MM.1S (cell line): ENCODE measurements at regions not wholly inside any gene's neighbourhood (a gene's known extent, or its start where the extent isn't known, plus 50 kb on each side); places are given as distances from the start of the nearest gene placed in this dataset.
A peak's percentile ranks its signal among the peaks of the same experiment; 100 is the strongest.

Experiments used
- DNase-seq: peaks from one replicate; pipeline ENCODE4 v3.0.0-alpha.2; 2015
- H2AFZ ChIP-seq: fragments of 300-600 bp; sonication (generic); 2 replicates; pipeline ENCODE4 v1.6.0; 2016; ENCODE audit warnings: antibody characterized with exemption, low read length
- H3F3A ChIP-seq: fragments of 300-600 bp; sonication (generic); 2 replicates; pipeline ENCODE4 v1.6.1; 2016; ENCODE audit warnings: mild to moderate bottlenecking, antibody characterized with exemption, low read length, moderate library complexity, mixed read lengths; ENCODE audit not compliant: insufficient read depth
- H3K27ac ChIP-seq: fragments of 300-600 bp; sonication (generic); 2 replicates; pipeline ENCODE4 v1.5.1; 2016; ENCODE audit warnings: mild to moderate bottlenecking, low read length
- H3K27me3 ChIP-seq: fragments of 300-600 bp; sonication (generic); replicated peaks from 2 replicates; pipeline ENCODE4 v1.6.0; 2016; ENCODE audit warnings: low read length; ENCODE audit not compliant: insufficient read depth
- H3K36me3 ChIP-seq: fragments of 300-600 bp; sonication (generic); replicated peaks from 2 replicates; pipeline ENCODE4 v1.6.1; 2016; ENCODE audit warnings: mild to moderate bottlenecking, low read length, mixed read lengths; ENCODE audit not compliant: insufficient read depth
- H3K4me1 ChIP-seq: fragments of 300-600 bp; sonication (generic); 2 replicates; pipeline ENCODE4 v1.6.1; 2016; ENCODE audit warnings: low read length, mixed read lengths
- H3K4me2 ChIP-seq: fragments of 300-600 bp; sonication (generic); 2 replicates; pipeline ENCODE4 v1.6.0; 2016; ENCODE audit warnings: low read depth, low read length
- H3K4me3 ChIP-seq: fragments of 300-600 bp; sonication (generic); 2 replicates; pipeline ENCODE4 v1.5.1; 2016; ENCODE audit warnings: low read length, mixed read lengths
- H3K79me2 ChIP-seq: fragments of 300-600 bp; sonication (generic); 2 replicates; pipeline ENCODE4 v1.6.1; 2016; ENCODE audit warnings: mixed run types, low read length, mixed read lengths
- H3K9ac ChIP-seq: fragments of 300-600 bp; sonication (generic); 2 replicates; pipeline ENCODE4 v1.6.1; 2016; ENCODE audit warnings: low read length, mixed read lengths
- H3K9me2 ChIP-seq: fragments of 300-600 bp; sonication (generic); replicated peaks from 2 replicates; pipeline ENCODE4 v1.6.1; 2016; ENCODE audit warnings: mild to moderate bottlenecking, low read length, mixed read lengths; ENCODE audit not compliant: insufficient read depth
- H3K9me3 ChIP-seq: fragments of 300-600 bp; sonication (generic); replicated peaks from 2 replicates; pipeline ENCODE4 v1.6.1; 2016; ENCODE audit warnings: mild to moderate bottlenecking, low read length, mixed read lengths; ENCODE audit not compliant: insufficient read depth
- H4K20me1 ChIP-seq: fragments of 300-600 bp; sonication (generic); 2 replicates; pipeline ENCODE4 v1.6.1; 2016; ENCODE audit warnings: mild to moderate bottlenecking, low read length, moderate library complexity, mixed read lengths; ENCODE audit not compliant: insufficient read depth
- EZH2 ChIP-seq: fragments of 300-600 bp; sonication (generic); optimal IDR thresholded peaks from 2 replicates; pipeline ENCODE3; 2017; ENCODE audit warnings: low read depth, mild to moderate bottlenecking, antibody characterized with exemption, low read length, mixed read lengths
- EZH2phosphoT487 ChIP-seq: fragments of 300-600 bp; sonication (generic); IDR thresholded peaks from 2 replicates; pipeline ENCODE4 v1.6.1; 2018; ENCODE audit warnings: antibody characterized with exemption, low read length
- TF ChIP-seq, protein P1 (sequence below): fragments of 300-600 bp; sonication (generic); IDR thresholded peaks from 2 replicates; pipeline ENCODE4 v1.5.1; 2016; ENCODE audit warnings: antibody characterized with exemption, low read length, mixed read lengths

DNA sequence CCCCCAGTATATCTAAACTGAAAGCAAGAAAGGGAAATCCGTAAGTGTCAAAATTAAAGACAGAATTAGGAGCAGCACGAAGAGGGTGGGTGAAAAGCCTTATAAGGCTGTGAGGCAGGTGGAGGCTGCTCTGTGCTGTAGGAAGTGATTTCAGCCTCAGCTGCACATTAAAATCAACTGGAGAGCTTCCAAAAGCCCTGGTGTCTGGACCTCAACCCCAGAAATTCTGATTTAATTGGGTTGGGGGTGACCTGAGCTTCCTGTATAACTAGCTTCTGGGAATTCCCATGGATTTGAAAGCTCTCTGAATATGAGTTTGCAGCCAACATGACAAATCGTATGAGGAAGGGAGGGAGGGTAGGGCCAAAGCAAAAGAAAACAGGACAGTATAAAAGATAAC lies 242.4 kb upstream of the TMTC4 start:
- H3K27me3 ChIP-seq, result no peaks in the 10 kb centered on the region
- DNase-seq, result peak; percentile 44
- no peaks in the 10 kb centered on the region for H3K9me3 ChIP-seq
- TF ChIP-seq EZH2, result no peak
- TF ChIP-seq, protein P1, sequence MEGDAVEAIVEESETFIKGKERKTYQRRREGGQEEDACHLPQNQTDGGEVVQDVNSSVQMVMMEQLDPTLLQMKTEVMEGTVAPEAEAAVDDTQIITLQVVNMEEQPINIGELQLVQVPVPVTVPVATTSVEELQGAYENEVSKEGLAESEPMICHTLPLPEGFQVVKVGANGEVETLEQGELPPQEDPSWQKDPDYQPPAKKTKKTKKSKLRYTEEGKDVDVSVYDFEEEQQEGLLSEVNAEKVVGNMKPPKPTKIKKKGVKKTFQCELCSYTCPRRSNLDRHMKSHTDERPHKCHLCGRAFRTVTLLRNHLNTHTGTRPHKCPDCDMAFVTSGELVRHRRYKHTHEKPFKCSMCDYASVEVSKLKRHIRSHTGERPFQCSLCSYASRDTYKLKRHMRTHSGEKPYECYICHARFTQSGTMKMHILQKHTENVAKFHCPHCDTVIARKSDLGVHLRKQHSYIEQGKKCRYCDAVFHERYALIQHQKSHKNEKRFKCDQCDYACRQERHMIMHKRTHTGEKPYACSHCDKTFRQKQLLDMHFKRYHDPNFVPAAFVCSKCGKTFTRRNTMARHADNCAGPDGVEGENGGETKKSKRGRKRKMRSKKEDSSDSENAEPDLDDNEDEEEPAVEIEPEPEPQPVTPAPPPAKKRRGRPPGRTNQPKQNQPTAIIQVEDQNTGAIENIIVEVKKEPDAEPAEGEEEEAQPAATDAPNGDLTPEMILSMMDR, result no peak
- no peak for TF ChIP-seq EZH2phosphoT487
- no peak overlapping the region for H3K9ac ChIP-seq
- no peaks in the 10 kb centered on the region for H3K9me2 ChIP-seq
- no peaks in the 10 kb centered on the region for H3K36me3 ChIP-seq
- H3K79me2 ChIP-seq, result no peaks in the 10 kb centered on the region
- H3K4me2 ChIP-seq, result no peak overlapping the region
- H3F3A ChIP-seq, result peaks cover 6% of the 10 kb centered on the region; the same call in 1 of the 2 replicates
- peaks cover 20% of the 10 kb centered on the region for H3K4me1 ChIP-seq
- H3K4me3 ChIP-seq, result no peak overlapping the region
- H2AFZ ChIP-seq, result no peak overlapping the region
- H4K20me1 ChIP-seq, result no peaks in the 10 kb centered on the region
- H3K27ac ChIP-seq, result no peak overlapping the region

DNA sequence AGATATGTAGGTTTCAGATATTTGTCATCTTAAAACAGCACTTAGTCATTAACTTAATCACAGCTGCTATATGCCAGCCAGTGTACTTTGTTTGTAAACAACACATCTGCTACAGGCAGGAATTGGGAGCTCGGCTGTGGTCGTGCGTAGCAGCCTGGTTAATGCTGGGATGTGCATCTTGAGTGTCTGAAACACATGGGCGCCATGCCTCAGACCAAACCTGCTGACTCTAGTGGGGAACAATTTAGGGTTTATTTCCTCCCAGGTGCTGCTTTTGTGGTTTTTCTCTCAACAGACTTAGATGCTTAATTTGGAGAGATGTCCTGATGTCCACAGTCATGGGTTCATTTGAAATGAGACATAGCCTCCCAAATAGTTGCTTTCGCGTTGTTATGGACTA lies 238.5 kb upstream of the TMTC4 start:
- H3K4me1 ChIP-seq, result peaks cover 20% of the 10 kb centered on the region
- peak overlapping the region; percentile 3; the same call in 1 of the 2 replicates for H3K4me2 ChIP-seq
- no peak overlapping the region for H3K9ac ChIP-seq
- H3K27me3 ChIP-seq, result no peaks in the 10 kb centered on the region
- no peak overlapping the region for H2AFZ ChIP-seq
- DNase-seq, result peak; percentile 78
- H3F3A ChIP-seq, result peaks cover 6% of the 10 kb centered on the region; the same call in 1 of the 2 replicates
- no peaks in the 10 kb centered on the region for H3K79me2 ChIP-seq
- no peaks in the 10 kb centered on the region for H3K9me2 ChIP-seq
- H3K9me3 ChIP-seq, result no peaks in the 10 kb centered on the region
- no peaks in the 10 kb centered on the region for H3K36me3 ChIP-seq
- TF ChIP-seq, protein P1, result no peak
- TF ChIP-seq EZH2phosphoT487, result no peak
- TF ChIP-seq EZH2, result no peak
- no peaks in the 10 kb centered on the region for H4K20me1 ChIP-seq
- no peak overlapping the region for H3K4me3 ChIP-seq
- H3K27ac ChIP-seq, result peak overlapping the region; percentile 56; the same call in 1 of the 2 replicates

DNA sequence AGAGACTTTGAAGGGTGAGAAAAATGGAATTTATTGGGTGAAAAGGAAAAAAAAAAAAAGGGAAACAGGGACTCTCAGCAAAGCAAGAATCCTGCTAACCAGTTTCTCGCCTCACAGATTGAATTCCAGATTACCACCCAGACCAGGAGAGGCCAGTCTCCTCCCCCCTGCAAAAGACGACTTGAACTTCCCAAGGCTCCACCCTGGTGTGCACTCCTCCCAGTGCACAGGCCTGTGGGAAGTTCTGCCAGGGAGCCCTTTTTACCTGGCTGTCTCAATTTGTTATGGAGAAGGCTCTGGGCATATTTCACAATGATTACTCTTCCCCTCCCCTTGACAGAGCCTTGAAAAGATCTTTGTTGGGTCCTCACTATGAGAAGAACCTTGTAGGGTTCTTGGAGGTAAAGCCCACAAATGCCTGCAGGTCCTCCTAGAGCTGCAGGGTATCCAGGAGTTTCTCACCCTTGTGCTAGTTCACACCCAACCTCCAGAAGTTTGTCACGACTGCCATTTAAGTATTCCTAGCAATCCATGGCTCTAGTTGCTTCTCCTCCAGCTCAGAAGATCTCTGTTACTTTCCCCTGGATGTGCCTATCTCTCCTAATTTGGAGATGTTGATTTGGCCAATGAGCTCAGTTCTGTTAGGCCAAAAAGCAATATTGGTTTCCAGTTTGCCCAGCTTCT lies 229.8 kb upstream of the TMTC4 start:
- Histone ChIP-seq H3K4me2 (no peak overlapping the region), H3K9me2 (no peaks in the 10 kb centered on the region), H3K9me3 (no peaks in the 10 kb centered on the region), H3K27ac (no peak overlapping the region), H2AFZ (no peak overlapping the region), H3K4me1 (no peaks in the 10 kb centered on the region), H3F3A (no peaks in the 10 kb centered on the region), H3K4me3 (no peak overlapping the region), H3K9ac (no peak overlapping the region), H3K79me2 (no peaks in the 10 kb centered on the region), H4K20me1 (no peaks in the 10 kb centered on the region), H3K27me3 (no peaks in the 10 kb centered on the region), H3K36me3 (no peaks in the 10 kb centered on the region)
- TF ChIP-seq EZH2 (no peak), EZH2phosphoT487 (no peak)
- TF ChIP-seq, protein P1, result no peak
- DNase-seq, result no peak
